HUDEP-2 (cell line): ENCODE measurements at regions not wholly inside any gene's neighbourhood (a gene's known extent, or its start where the extent isn't known, plus 50 kb on each side); places are given as distances from the start of the nearest gene placed in this dataset.

Experiments used
- DNase-seq, 76 experiments: peaks; one replicate each; lab custom pipeline; 2025; ENCODE audit not compliant: unreplicated experiment in 76 of 76; lab: John Stamatoyannopoulos, UW

DNA sequence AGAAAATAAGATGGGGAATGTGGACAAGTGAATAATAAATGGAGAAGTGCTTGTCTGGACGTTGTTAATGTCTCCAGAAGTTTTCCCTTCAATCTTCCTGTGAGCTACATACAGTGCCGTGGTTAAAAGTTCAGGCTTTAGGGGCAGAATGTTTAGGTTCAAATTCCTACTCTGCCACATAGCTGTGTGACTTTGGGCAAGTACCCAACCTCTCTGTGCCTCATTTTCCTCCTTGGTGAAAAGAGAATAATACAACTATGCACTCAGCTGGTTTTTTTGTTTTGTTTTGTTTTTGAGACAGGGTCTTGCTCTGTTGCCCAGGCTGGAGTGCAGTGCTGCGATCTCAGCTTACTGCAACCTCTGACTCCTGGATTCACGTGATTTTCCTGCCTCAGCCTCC is 143.5 kb downstream of the CHIC2 start:
- DNase-seq: no peak

DNA sequence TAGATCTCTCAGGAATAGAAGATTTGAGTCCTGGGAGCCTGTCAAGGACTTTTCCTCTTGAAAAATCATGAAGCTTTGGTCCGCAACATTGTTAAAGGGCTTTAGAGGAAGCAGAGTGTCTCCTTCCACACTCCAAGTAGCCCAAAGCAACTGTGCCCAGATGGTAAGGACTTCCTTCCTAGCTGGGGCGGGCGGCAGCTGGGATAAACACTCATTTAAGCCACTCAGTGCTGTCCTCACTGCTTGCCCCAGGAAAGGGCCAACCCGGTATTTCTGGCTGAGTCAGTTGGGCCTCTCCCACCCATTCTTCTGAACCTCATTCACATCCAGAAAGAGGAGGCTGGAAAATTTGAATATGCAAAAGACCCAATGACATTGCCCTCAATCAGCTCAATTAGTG is 144.3 kb downstream of the CHIC2 start:
- no peak for DNase-seq

DNA sequence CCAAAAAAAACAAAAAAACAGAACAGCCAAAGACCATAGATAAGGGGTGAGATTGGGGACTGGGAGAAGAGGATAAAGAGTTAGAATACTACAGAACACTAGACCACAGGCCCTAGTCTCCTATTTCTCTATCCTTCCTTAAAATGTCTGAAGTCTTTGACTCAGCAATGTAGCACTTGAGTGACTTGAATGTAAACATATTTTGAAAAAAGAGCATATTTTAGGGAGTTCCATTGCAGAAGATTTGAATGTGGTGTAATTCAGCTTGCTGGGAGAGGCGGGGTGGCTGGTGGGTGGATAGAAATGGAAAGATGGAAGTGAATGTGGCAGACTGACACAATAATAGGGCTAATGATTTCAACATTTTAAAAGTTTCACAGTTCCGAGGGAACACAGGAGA is 144.9 kb downstream of the CHIC2 start:
- DNase-seq: no peak

DNA sequence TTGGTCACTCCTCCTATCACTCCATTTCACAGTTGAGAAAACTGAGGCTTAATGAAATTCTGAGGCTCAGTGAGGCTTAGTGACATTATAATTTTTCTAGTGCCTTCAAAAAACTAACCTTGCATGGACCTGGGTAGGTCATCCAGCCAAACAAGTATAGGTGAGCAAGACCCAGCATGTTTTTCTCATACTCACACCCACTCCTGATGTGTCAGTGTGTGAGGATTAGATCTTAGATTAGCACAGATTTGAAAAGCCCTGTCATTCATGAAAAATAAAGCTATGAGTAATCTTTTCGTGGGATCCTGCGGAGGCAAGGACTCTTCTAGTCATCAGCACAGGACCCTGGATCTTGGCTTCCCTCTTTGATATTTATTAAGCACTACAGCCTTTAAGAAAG is 146.7 kb downstream of the CHIC2 start:
- DNase-seq: no peak

DNA sequence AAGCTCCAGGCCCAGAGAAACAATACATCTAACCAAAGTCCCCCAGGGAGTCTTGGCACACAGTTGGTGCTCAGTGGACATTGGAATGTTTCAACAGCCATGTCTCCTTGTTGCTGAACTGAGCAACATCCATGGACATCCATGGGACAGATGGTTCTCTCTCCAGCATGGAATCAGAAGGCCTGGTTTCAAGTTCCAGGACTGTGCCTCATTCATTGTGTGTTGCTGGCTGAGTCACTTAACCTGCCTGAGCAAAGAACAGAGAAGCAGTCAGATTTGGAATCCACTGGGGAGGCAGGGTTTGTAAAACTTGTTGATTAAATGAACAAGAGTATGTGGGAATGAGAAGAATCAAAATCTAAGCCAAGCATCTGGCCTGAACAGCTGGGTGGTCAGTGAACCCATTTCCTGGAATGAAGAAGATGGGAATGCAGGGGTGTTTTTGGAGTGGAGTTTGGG is 147.9 kb downstream of the CHIC2 start:
- no peak for DNase-seq

DNA sequence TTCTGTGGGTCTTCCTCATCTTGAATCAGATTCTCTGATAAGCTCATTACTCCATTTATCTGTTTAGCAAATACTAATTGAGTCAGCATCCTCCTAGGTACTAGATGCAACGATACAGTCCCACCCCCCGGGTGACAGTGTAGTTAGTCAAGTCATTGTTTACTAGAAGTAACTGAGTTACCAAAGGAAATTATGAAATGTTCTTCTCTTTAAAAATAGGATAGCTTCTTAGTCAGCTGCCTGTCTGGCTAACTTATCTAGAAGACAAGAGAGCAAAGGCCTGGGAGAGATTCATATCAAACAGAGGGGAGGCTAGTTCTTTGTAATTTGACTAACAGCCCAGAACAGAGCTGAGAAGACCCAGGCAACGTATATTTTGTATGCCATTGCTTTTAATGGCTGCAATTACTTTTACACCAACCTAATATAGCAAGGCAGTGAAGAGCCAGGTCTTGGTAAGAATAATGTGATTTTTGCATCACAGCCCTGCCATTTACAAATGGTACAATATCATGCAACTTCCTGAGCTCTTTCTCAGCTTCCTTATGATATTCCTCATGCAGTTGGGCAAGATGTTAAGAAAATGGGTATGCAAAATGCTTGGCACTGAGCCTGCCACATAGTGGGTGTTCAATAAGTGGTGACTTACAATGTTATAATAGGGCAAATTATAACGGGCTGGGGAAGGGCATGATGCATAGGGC is 149.9 kb downstream of the CHIC2 start:
- DNase-seq: no peak

DNA sequence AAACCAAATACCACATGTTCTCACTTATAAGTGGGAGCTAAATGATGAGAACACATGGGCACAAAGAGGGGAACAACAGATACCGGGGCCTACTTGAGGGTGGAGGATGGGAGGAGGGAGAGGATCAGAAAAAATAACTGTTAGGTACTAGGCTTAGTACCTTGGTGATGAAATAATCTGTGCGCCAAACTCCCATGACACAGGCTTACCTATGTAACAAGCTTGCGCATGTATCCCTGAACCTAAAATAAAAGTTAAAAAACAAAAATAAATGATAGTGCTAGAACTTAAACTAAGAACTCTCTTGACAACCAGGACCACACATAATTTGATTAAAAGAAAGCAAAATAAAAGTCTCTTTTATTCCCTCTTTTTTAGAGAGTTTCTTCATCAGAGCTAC is 150.6 kb downstream of the CHIC2 start:
- DNase-seq: no peak

DNA sequence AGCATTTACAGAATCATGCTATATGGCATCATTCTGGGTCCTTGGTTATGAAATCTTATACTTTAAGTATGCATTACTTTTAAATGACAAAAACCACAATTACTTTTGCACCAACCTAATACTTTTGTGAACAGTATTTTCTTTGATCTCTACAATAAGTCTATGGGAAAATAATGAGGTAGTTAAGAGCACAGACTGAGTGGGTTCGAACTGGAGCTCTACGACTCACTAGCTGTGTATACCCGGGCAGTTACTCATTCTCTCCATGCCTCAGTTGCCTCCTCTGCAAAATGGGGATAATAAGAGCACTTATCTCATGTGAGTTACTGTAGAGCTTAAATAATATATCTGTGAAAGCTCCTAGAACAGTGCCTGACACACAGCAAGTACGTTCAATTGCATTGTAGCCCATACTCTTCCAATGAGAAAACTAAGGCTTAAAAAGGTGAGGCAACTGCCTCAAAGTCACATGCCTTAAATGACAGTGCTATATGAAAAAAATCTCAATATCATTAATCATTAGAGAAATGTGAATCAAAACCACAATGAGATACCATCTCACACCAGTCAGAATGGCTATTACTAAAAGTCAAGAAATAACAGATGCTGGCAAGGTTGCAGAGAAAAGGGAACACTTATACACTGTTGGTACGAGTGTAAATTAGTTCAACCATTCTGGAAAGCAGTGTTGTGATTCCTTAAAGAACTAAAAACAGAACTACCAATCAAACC is 151.5 kb downstream of the CHIC2 start:
- no peak for DNase-seq

DNA sequence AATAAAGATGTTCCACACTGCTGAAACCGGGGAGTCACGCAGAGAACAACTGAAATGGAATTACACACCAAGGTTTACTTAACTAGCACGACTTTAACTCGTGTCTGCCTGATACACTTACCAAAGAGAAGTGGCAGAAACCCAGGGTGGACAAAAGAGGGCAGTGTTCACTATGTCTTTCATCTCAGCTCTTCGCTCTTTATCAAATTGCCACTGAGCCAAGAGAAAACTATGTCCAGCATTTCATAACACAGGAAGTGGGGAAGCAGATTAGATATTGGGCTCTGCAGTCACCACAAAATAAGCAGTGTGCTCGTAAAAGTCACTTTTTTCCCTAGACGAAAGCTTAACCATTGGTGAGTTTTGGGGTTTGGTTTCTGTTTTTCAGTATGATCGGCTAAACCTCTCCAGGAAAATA is 155.7 kb downstream of the CHIC2 start:
- DNase-seq: peak in 35 of 76 experiments; percentile 1 to 64 (median 26)

DNA sequence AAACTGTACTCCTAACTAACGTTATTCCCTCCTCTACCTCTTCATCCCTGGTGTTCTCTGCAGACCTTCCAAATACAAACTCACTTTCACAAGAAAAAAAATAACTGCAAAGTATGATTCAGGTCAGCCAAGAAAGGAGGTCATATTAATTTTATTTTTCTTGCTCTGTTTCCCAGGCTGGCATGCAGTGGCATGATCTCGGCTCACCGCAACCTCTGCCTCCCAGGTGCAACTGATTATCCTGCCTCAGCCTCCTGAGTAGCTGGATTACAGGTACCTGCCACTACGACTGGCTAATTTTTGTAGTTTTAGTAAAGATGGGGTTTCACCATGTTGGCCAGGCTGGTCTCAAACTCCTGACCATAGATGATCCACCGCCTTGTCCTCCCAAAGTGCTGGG is 156.6 kb downstream of the CHIC2 start:
- DNase-seq: no peak

DNA sequence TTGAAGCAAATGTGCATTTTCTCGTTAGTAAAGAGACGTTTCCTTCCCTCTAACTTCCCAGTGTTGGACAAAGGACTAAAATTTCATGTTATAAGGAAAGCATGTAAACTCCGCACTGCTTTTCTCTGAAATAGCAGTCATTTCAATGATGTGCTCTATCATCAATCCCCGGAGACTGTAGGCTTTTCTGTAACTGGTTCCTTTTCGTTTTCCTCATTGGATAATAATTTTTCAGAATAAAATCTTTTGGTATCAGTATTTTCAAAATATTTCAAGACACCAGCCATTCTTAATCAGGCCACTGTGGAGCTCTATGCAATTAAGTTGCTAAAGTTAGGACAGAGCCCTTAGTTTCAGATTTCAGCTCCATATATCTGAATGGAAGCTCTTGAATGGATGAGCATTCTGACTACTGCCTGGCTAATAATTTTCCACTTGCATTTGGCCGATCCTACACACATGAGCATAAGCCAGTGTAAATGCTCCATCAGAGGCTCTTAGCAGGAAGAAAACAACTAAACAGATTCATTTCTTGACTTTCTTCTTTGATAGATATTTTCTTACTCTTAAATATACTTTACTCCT is 157.7 kb downstream of the CHIC2 start:
- DNase-seq: no peak

DNA sequence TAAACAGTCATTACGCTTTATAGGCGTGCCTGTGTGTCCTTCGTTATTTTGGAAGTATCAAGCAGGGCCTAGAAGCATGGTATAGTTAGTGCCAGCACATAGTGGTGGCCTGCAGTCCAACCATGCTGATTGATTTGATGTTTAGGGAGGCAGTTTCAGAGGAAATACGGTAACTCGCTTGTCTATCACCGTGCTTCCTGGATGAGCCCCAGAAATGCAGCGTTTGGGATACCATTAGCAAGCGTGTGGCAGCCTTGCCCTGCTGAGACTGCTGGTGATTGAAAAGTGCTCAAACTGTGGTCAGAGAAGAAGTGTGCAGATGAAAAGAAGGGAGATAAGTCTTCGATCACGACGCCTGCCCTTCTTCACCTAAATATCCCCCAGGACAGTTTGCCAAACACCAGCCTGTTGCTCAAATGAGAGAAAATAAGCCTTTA is 158.4 kb downstream of the CHIC2 start:
- DNase-seq: peak in 5 of 76 experiments; percentile 1 to 9 (median 3)

DNA sequence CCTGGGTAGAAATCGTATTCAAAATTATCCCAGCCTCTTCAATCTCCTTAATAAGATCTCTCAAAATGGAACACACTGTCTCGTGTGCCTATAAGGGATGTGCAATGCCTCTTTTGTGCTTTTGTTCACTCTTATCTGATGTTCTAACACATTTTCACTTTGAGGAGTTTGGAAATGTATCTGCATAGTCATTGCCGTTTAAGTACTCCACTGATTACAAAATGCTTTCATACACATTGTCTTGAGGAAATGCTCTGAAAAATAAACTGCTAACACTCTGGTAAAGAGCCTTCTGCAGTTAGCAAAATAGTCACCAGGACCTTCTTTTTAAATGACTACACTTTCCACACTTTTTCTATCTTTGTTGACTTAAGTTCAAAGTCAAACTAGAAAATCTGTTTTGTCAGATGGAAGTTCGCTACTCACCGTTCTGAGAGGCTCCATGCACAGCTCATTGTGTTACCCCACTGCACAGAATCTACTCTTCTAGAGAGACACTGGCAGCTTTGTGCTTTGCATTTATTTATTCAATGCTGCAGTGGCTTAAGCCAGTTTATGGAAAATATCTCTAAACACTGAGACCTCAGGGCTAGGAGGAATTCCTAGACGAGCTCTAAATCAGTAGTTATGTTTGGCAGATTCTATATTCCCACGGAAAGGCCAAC is 159.0 kb downstream of the CHIC2 start:
- no peak for DNase-seq

DNA sequence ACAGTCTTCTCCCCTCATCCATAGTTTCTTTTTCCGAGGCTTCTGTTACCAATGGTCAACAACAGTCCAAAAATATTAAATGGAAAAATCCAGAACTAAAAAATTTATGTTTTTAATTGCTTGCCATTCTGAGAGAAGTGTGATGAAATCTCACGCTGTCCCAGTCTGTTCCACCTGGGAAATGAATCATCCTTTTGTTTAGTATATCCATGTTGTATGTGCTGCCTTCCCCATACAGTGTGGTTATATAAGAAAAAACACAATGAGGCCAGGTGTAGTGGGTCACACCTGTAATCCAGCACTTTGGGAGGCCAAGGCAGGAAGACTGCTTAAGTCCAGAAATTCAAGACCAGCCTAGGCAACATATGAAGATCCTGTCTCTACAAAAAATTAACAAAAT is 161.6 kb downstream of the CHIC2 start:
- DNase-seq: no peak

DNA sequence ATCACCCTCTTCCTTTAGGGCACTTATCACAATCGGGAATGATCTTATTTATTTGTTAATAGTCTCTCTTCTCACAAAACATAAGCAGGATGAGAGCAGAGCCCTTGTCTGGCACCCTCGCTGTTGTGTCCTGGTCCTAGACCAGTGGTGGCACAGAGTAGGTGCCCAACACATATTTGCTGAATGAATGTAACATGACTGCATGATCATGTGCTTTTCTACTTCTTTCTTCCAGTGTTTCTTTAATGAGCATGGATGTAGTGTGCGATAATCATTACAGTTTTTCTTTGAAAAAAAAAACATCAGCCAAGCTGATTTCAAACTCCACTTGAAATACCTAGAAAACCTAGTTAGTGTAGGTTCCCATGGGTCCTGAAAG is 164.1 kb downstream of the CHIC2 start:
- DNase-seq: no peak

DNA sequence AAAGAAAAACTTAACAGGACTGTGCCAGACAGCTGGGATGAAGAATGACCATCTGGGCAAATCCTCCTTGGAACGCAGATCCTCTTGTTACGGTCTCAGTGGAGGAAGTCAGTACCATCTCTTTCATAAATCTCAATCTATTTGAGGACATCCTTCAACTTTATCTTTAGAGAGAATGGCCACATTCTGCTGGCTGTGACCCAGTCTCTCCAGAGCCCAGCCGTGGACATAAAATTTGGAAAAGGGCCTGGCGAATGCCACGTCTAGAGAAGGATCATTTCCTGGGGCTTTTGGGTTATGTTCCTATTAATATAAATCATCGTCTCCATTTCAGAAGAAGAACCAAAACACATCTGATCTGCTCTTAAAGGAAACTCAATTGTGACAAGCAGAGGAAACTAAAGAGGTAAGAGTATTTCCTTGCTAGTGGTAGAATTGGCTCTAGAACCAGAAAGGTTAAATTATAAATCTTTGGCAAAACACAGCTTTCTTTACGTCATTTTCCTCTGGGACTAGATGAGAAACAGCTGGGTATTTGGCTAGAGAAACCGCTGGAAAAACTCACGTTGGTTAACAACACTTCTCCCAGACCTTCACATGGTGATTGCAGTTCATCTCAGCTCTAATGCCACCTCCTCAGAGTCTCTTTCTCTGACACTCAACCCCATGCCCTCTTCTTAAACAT is 164.7 kb downstream of the CHIC2 start:
- DNase-seq: no peak

DNA sequence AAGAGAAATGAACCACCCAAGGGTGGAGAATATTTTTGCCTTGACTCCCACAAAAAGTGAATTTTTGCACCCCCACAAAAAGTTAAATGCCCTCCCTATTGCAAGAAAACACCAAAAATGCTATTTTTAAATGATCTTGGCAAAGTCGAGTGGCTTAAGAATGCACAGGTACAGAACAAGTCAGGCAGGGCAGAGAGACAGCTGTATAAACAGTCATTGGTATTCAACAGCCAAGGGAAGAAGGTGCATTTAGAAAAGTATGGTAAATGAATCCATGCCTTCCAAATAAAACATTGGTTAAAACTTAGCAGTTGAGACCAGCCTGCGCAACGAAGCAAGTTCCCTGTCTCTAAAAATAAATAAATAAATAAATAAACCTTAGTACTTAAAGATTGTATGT is 169.3 kb downstream of the CHIC2 start:
- no peak for DNase-seq

DNA sequence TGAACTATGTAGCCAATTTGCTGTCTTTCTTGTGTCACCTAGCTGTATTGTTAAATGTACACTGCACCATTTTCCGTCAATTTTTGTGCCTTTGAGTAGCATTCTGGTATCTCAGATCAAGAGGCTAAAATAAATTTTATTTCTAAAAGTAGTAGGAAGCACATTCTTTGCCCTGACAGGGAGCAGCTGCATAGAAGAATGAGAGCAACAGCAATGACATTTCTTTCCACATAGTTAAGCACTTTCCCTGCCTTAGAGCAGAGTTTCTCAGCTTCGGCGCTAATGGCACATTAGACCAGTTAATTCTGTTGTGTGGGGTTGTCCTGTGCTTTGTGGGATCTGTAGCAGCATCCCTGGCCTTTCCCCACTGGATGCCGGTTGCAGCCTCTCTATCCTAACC is 173.9 kb downstream of the CHIC2 start:
- DNase-seq: no peak

DNA sequence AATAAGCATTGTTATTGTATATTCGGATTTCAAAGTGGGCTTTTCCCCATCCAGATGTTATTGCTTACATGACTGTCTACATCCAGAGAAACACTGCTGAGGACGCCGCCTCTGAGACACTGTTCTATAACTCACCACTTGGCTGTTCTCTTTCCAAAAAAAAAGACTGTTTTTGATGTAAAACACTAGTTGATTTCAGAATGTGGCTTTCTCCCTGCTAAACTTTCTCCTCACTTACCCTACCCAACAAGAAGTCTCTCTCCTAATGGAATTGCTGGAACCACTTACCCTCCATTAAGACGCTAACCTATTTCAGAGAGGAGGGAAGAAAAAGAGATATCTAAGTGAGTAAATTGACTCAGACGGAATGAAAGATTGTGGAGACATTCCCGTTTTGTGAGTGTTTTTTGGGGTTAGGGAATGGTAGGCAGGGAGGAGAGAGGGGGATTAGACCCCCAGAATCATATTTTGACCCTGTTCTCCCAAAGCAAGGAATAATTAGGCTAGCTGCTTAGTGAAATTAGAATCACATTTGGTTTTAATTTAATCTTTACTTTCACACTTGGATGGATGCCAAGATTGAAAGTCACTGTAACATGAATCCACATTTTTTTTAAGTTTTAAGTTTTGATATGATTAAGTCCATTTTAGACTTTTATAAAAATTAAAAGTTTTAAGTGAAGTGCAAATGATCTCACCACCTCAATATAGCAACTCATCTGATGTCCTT is 174.9 kb downstream of the CHIC2 start:
- DNase-seq: no peak

DNA sequence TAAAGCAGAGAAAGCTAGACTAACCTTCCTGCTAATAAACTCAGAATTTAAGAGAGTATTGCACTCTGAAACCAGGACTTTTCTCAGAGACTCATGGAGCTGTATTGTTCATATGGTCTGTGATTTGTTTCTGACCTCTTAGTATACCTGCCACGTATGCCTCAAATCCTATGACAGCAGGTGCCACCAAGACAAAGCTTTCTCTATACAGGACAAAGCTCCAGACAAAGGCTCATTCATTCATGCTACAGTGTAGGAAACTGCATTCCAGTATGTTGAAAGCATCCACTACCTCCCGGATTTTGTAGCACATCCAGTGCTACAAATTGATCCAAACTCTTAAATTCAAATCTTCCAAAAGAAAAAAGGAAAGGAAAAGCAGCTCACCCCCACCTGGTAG is 178.3 kb downstream of the CHIC2 start:
- no peak for DNase-seq
